ENCODE measurements at regions not wholly inside any gene's neighbourhood (a gene's known extent, or its start where the extent isn't known, plus 50 kb on each side); places are given as distances from the start of the nearest gene placed in this dataset.

DNA sequence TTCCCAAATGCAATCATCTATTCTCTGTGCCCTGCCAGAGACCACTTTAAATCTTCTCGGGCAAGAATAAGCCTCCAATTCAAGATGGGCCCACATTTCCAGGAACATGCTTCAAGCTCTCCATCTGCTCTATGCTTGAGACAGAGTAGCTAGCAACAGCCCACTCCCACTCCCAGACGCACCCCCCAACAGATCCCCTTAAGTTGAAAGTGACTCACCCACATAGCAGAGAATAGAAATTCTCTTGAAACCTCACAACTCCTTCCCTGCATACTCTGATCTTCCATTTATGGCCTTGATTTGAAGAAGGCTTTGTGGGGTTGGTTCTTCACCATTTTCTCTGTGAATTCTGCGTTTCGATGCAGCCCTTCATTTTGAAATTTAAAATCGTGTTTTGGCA, 604.0 kb downstream of the INHBA start:
- TF ChIP-seq, protein P1, sequence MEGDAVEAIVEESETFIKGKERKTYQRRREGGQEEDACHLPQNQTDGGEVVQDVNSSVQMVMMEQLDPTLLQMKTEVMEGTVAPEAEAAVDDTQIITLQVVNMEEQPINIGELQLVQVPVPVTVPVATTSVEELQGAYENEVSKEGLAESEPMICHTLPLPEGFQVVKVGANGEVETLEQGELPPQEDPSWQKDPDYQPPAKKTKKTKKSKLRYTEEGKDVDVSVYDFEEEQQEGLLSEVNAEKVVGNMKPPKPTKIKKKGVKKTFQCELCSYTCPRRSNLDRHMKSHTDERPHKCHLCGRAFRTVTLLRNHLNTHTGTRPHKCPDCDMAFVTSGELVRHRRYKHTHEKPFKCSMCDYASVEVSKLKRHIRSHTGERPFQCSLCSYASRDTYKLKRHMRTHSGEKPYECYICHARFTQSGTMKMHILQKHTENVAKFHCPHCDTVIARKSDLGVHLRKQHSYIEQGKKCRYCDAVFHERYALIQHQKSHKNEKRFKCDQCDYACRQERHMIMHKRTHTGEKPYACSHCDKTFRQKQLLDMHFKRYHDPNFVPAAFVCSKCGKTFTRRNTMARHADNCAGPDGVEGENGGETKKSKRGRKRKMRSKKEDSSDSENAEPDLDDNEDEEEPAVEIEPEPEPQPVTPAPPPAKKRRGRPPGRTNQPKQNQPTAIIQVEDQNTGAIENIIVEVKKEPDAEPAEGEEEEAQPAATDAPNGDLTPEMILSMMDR (IDR thresholded peaks at IDR 0.05) = no peak
- TF ChIP-seq POLR2AphosphoS5 (IDR thresholded peaks at IDR 0.05) = no peak

Measured in breast epithelium (tissue), 3 donors.